GM19023 (cell line): ENCODE measurements at regions not wholly inside any gene's neighbourhood (a gene's known extent, or its start where the extent isn't known, plus 50 kb on each side); places are given as distances from the start of the nearest gene placed in this dataset.

Experiments used
- ATAC-seq: cut with Tn5 transposase; IDR thresholded peaks from one replicate; pipeline ENCODE4 v1.9.1; 2021; ENCODE audit warnings: mild to moderate bottlenecking, moderate library complexity; ENCODE audit not compliant: unreplicated experiment

DNA sequence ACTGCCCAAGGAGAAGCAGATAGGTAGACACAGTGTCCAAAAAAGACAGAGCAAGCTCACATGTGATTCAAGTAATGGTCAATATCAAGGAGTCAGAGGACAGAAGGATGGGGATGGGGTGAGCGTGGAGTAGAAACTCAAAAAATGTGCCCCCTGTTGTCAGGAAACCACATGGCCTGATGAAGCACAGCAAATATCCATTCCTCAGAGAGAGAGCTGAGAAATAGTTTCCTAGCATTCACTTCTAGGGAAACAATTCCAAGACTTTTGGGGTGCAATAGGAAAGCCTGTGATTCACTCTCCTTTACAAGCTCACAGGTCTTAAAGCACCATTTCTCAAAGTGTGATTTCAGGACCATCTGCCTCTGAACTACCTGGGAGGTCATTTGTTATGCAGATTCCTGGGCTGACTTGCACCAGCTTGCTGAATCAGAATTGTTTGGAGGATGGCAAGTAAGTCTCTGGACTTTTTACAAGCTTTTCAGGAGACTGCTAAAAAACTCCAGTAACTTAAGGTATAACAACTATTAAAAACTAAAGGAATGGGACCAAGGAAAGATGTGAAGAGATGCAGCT, 432.8 kb downstream of the HDGFL1 start:
- ATAC-seq, result no peak

DNA sequence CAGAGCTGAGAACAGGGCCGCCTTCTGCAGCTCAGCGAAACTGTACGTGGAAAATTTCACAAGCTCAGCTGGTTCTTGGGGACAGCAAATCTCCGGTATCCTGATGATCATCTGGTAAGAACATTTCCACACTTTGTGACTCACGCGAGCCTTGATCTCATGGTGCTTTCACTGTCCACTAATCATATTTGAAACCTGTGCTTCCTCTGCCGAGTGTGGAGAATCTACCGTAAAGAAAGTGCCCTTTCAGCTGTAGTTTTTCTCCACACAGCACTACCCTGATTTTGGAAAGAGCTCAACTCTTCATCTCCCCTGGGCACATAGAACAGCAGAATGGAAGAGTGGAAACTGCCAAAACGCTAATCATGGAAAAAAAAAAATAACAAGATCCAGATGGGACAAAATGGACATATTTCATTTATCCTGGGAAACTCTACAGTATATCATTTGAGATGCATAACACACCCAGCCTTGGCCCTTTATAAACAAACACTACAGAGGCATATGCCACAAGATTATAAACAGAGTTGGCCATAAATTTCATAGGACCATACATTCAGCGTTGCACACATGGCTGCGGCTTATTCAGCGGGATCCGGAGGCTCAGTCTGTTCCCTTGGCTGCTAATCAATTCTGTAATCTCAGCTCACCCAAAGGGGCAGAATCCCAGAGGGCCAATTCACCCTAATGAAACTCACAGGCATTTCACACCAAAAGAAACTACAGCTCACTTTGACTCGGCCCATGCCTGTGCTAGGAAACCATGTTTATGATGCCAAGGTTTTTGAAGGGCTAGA, 434.5 kb downstream of the HDGFL1 start:
- ATAC-seq, result no peak

DNA sequence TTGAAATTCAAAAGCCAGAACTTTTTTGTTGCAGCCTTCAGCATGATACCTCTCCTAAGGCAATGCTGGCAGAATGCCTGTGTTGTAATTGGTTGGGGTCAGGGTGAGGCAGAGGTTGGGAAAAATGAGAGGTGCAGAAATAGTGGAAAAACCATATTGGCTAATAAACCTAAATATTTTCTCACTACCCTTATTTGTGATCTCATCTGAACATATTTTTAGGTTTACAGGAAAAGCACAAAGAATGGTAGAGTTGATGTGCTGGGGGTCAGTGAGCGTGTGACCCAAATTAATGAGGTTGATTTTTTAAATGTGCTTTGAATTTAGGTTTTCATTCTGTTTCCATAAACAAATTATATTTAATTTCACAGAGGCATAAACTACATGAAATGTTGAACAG, 437.3 kb downstream of the HDGFL1 start:
- ATAC-seq, result no peak

DNA sequence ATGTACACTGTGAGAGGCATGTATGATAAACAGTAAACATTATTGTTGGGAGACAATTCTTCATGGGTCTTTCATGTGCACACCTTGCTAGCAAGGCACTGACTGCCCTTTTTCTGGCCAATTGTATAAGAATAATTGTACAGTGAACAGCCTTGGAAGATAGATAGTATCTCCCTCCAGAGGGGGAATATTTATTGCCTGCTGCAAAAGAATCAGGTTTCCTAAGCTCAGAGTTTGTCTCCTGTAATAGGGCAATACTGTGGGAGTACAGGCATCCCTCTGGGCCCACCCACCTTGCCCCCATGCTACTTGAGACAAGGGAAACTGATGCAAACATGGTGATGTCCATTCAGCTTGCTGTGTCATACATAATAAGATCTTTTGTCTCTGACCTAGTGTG, 442.2 kb downstream of the HDGFL1 start:
- no peak for ATAC-seq

DNA sequence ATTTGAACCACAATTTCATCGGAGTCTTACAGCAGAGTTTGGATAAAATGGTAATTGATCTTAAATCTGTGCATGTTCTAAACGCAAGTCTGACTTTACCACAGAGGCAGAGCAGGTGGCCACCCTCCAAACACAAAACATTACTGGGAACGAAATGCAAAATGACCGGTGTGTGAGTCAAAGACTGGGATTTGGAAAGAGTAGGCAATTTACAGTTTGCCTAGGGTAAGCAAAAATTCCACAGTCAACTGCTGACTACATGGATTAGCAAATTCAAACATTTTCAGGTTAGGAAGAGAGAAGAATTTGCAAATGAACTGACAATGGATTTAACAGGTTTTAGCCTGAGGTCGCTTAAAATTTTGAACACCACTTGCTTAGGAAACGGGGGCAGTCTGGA, 444.4 kb downstream of the HDGFL1 start:
- no peak for ATAC-seq

DNA sequence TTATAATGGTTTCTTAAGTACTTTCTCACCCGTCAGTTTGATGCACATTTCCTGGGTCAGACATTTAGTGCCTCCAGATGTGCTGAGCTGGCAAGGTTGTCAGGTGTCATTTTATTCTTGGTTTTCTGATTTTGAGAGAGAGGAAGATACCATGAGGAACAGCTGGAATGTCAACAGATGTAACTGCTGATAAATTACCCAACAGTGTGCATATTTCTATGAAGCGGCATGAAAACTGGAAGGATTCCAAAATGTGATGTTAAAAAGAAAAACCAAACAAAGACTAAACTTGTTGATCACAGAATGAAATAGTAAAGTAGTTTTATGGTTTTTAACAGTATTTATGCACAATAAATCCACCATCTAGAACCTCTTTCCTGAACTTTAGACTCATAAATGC, 447.3 kb downstream of the HDGFL1 start:
- no peak for ATAC-seq

DNA sequence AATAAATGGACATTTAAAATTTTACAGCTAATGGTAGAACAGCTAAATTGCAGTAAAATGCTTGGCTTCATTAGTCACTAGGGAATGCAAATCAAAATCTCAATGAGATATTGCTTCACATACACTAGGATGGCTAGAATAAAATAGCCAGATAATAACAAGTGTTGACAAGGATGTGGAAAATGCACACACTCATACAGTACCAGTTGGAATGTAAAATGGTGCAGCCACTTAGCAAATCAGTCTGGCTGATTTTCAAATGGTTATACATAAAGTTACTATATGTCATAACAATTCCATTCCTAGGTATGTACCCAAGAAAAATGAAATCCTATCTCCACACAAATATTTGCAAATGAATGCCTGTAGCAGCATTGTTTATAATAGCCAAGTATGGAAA, 452.1 kb downstream of the HDGFL1 start:
- ATAC-seq, result no peak

DNA sequence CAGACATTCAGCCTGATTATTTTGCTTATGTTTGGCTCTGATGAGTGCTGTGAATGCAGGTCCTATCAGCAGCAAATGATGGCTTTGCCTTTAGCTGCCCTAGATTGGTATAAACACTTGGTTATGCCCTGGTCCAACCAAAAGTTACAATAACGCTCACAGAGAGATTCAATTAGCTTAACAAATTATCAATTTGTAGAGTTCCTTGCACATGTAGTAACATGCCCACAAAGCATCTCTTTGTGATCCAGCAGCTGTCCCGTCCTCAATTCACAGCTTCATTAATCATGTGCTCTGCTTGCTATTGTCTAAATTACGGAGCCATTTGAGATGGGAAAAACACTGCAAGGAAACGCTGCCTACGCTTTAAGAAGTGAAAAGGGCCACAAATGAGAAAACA, 457.9 kb downstream of the HDGFL1 start:
- ATAC-seq, result no peak

DNA sequence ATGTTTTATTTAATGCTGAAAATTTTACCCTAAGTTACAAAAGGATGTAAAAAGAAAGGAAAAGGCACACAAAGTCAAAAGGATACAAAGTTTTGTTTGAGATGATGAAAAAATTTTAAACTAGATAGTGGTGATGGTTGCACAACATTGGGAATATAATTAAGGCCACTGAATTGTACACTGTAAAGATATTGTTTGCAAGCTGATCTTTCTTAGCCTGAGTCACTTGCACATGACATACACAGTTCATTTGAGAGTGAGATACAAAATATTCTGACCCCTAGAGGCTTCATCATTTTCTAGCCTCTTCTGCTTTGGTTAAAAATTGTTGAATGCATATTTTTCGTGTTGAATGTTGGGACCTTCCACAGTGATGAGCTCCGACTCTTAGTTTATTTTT, 462.6 kb downstream of the HDGFL1 start:
- ATAC-seq, result no peak

DNA sequence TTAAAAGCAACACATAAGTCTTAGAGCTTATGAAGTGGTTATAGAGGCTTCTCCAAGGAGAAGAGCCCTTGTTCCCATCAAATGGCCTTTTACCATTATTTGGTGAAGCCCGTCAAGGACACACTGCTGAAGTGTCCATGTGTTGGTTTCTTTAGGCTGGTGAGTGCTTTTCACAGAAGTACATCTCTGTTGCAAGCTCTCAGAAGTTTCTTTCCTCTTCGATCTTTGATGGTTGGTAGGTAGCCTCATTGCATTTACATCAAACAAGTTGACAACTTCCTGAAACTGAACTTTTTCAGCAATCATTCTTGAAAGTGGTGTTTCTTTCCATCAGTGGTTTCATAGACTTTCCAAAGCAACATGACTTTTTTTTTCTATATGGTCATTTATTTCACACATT, 465.6 kb downstream of the HDGFL1 start:
- ATAC-seq, result no peak

DNA sequence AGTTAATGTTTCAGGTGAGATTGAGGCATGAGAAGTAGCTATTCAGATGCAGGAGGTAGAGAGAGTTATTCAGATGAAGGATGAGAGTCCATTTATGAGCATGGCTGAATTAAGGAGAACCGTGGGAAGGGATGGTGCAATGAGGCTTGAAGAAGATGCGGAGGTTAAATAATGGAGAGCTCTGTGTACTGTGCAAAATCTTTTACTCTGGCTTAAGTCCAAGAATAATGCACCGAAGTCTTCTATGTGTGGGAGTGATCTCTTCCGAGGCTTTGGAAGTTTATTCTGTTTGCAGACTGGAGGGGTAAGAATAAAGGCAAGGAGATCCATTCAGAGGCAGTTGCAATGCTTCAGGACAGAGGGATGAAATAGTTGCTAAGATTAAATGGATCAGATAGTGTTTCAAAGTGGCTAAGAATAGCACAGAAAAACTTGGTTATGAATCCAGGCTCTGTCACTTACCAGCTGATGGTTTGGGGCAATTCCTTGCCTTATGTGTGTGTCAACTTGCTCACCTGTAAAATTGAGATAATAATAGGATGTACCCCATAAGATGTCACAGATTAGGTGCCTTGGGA, 467.1 kb downstream of the HDGFL1 start:
- ATAC-seq, result no peak

DNA sequence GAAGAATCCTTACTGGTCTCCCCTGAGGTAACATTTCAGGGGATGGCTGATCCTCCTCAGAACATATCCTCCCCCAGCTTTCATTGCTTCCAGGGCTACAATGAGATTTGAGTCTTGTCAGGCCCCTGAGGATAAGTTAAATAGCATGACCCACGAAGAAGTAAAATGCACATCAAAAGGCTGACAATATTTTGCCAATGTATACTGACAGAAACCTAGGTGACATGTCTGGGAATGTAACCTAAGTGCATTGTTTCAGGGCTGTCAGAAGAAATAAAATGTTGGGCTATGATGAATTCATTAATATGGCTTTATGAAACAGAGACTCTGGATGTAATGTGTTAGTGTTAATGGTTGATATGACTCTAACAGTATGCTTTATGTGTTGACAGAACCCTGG, 471.5 kb downstream of the HDGFL1 start:
- ATAC-seq, result no peak

DNA sequence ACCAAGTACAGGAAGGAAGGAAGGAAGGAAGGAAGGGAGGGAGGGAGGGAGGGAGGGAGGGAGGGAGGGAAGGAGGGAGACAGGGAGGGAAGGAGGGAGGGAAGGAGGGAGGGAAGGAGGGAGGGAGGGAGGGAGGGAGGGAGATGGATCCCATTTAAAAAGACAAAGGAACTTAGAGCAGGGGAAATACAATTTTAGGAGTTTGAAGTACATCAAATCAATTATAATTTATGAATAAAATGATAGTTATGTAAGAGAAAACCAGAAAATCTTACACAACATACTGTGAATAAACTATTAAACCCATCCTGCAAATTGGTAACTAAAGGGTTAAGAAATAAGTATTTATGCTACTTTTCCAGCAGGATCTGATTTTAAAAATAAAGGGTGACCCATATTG, 475.9 kb downstream of the HDGFL1 start:
- no peak for ATAC-seq

DNA sequence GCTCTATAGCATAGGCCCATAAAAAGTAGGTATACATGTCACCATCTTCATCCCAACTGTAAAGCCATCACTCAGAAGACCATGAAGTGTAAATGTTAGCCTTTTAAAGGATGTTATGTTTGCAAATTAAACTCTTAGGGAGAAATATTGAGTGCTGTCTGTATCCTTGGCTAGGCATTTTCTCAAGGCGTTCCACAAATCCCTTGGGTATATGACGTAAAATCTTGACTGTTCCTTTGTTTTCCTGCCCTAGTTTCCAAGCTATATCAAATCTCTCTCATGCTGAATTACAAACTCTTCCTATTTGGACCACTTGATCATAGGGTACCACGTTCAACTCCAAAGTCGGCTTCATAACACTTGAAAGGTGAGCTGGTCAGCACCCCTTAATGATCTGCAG, 486.2 kb downstream of the HDGFL1 start:
- ATAC-seq, result no peak

DNA sequence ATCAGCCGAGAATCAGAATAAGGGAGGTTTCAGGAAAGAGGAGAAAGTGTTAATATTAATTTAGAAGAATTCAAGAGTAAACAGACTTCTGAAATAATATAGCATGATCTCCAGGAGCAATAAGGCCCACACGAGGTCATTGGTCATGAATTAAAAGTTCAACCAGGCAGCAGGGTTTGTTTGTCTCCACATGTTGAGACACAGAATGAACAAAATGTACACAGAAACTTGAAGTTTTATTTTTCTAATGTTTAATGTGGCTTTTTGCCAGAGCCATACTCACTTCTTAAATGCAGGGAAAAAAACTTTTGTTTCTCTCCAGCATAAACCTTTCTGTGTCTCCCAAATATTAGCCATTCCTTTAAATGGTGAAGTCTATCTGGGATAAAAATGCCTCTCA, 504.5 kb downstream of the HDGFL1 start:
- ATAC-seq, result no peak

DNA sequence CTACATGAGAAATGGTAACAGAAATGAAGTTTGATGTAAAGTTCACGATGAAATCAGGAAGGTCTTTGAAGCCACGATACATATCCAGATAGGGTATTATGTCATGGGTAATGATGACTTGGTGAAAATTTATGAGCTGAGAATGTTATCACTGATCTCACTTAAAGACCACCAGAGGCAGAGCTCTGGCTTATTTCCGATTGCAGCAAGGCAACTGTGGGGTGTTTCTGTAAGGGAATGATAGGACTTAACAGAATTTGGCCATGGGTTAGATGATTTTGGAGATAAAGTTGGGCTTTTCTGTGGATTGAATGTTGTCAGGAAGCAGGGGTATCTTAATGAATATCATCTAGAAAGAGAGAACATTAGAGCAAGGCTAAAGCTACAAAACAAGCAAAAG, 508.4 kb downstream of the HDGFL1 start:
- ATAC-seq, result no peak

DNA sequence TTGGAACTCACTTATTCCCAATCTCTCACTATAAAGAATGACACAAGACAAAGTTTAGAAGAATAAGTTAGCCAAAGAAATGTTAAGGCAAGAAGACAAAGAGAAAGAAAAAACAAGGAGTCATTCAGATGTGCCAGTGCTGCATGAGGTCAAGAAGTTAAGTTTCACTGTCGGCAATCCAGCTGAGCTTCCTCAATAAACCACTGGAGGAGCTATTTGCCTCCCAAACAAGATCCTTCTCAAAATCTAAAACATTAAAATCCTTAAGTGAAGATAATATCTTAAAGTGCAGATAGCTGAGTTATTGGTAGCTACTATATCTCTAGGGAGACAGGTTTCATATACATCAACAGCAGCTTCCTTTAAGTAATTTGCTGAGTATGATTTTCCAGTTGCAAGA, 512.3 kb downstream of the HDGFL1 start:
- no peak for ATAC-seq

DNA sequence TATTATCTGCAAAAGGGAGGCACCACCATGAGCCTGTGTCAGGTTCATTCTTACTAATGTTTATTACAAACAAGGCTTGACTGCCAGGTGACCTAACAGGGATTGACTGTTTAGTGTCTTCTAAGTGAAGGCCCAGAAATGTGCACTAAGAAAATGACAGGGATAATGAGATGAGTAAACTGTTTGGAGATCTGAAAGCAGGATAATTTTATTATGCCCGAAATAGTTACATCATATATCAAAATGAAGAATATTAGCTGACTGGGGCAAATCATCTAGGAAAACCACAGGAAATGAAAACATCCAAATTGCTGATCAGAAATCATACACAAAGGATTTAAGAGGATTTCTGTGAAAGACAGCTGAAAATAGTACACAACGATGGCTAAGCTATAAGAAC, 516.7 kb downstream of the HDGFL1 start:
- ATAC-seq, result no peak

DNA sequence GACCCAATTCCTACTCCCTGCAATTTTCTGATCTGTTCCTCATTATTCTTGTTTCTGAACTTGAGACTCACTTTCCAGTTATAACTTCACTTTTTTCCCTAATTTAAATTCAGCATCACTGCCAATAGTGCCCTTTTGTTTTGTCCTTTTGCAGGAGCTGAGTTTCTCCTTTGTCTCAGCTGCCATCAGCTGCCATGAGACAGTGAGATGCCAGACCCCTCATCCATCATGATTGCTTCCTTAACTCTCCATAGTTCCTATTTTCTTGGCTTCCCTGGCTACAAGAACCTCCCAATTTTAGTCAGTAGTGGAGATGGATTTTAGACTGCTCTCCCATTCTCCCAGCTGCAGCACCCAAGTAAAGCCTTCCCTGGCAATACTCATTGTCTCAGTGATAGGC, 518.1 kb downstream of the HDGFL1 start:
- ATAC-seq, result no peak

DNA sequence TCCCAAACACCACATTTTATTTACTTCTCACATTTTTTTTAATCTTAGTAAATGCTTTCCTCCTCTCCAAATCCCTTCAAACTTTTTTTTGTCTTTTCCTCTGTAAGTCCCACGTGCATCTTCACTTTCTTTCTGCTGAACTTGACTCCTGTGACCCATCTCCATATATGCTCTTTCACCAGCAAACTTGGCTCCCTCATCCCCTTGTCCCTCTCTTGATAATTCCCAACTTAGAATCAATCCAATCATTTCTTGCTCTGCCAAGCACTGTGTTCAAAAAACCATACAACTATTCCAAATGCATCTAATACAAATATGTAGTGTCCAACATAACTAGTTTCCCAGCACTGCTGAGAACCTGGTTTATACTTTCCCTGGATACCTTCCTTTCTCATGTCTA, 519.4 kb downstream of the HDGFL1 start:
- no peak for ATAC-seq

DNA sequence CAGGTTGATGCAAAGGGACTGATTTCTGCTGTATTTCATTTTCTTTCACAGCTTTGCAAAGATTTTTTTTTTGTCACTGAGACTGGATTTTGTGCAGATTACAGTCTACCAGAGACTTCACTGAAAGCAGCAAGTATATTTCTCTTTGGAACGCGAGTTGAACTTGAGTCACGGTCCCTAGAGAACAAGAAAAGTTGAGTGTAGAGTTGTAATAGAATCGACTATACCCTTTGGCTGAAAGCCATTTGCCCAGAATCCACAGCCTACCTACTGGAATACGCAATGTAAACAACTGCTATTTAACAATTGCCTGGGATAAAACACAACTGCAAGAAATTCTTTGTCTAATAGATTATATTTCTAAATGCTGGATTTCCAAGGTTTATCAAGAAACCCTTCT, 520.6 kb downstream of the HDGFL1 start:
- ATAC-seq, result no peak

DNA sequence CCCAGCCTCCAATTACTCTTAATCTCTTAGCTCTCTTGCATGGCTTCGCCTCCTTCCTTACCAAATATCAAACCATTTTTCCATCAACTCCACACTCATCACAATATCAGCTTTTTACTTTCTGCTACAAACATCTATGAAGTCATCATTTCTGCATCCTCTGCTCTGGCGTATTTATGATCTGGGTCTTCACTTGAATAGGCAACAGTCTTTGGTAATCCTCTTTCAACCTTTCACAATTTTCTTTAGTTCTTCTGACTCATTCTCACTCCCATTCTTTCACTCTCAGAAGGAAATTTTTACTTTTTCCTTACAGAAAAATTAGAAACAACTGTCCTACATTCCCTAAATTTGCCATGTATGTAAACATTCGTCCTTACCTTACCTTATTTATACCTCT, 522.4 kb downstream of the HDGFL1 start:
- ATAC-seq, result no peak

DNA sequence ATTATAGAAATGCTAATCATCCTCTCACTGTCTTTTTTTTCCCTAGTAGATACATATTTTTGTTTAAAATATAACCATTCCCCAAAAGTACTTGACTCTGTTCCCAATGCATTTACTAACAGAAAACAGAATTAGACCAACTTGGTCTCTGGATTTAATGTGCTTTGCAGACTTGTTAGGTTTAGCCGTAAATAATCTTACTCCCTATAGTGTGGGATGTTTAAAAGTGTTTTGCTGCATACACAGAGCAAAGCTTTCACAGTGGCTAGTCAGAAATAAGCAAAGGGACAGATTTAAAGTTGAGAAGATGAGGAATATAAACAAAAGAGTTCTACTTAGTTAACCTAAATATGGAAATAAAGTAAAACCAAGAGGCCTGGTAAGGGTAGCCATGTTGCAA, 527.5 kb downstream of the HDGFL1 start:
- ATAC-seq, result no peak
